WTC11 (cell line): ENCODE measurements at regions not wholly inside any gene's neighbourhood (a gene's known extent, or its start where the extent isn't known, plus 50 kb on each side); places are given as distances from the start of the nearest gene placed in this dataset.

Experiments used
- ATAC-seq: fragments of 200-7000 bp; cut with Tn5 transposase; 2 replicates; pipeline ENCODE4 v1.10.0; 2021; ENCODE audit warnings: mild to moderate bottlenecking, moderate library complexity
- CTCF ChIA-PET: fragments of 300-600 bp; sonication (Branson Sonifier 250); formaldehyde crosslinking; loops from one replicate; lab custom pipeline; 2021; ENCODE audit warnings: antibody characterized with exemption; lab: Charles Lee
- POLR2A ChIA-PET: fragments of 350-600 bp; sonication (Branson Sonifier 250); formaldehyde crosslinking; loops from one replicate; lab custom pipeline; 2021; ENCODE audit warnings: antibody characterized with exemption; lab: Charles Lee
- DNase-seq: peaks from one replicate; pipeline ENCODE4 v3.0.0; 2021; ENCODE audit warnings: low spot score
- H3K27ac Mint-ChIP-seq: 2 replicates; pipeline ENCODE4 v1.8.0; 2021; ENCODE audit warnings: mixed read lengths
- H3K27me3 Mint-ChIP-seq: 2 replicates; pipeline ENCODE4 v1.8.0; 2021; ENCODE audit warnings: low read depth, mild to moderate bottlenecking, moderate library complexity, mixed read lengths
- H3K36me3 Mint-ChIP-seq: 2 replicates; pipeline ENCODE4 v1.8.0; 2021; ENCODE audit warnings: mixed read lengths
- H3K4me1 Mint-ChIP-seq: 2 replicates; pipeline ENCODE4 v1.8.0; 2022; ENCODE audit warnings: mixed read lengths
- H3K4me3 Mint-ChIP-seq: 2 replicates; pipeline ENCODE4 v1.8.0; 2021; ENCODE audit warnings: mild to moderate bottlenecking, moderate library complexity, mixed read lengths
- H3K9me3 Mint-ChIP-seq: 2 replicates; pipeline ENCODE4 v1.8.0; 2021; ENCODE audit warnings: mixed read lengths
- AR ChIP-seq: fragments of 250-450 bp; sonication (Bioruptor Pico); IDR thresholded peaks from 2 replicates; pipeline ENCODE4 v1.9.0; 2021; ENCODE audit warnings: mild to moderate bottlenecking
- CBFB ChIP-seq: sonication (generic); formaldehyde crosslinking; IDR thresholded peaks from 2 replicates; pipeline ENCODE4 v1.8.1; 2022; ENCODE audit warnings: mild to moderate bottlenecking, low read depth, missing genetic modification reagents
- EMX1 ChIP-seq: fragments of 250-450 bp; sonication (Bioruptor Pico); IDR thresholded peaks from 2 replicates; pipeline ENCODE4 v1.8.0; 2021; ENCODE audit warnings: mild to moderate bottlenecking
- FOXJ3 ChIP-seq: sonication (generic); formaldehyde crosslinking; IDR thresholded peaks from 2 replicates; pipeline ENCODE4 v1.9.0; 2021; ENCODE audit warnings: missing genetic modification reagents, mild to moderate bottlenecking, borderline replicate concordance
- GRHL2 ChIP-seq: fragments of 250-450 bp; sonication (Bioruptor Pico); IDR thresholded peaks from 2 replicates; pipeline ENCODE4 v1.8.0; 2022; ENCODE audit warnings: mild to moderate bottlenecking, moderate library complexity; ENCODE audit not compliant: insufficient replicate concordance, severe bottlenecking
- MLX ChIP-seq: sonication (generic); formaldehyde crosslinking; IDR thresholded peaks from 2 replicates; pipeline ENCODE4 v1.8.1; 2023; ENCODE audit warnings: mild to moderate bottlenecking, missing genetic modification reagents, moderate library complexity
- NR2C2 ChIP-seq: sonication (generic); formaldehyde crosslinking; IDR thresholded peaks from 2 replicates; pipeline ENCODE4 v1.8.0; 2022; ENCODE audit warnings: mild to moderate bottlenecking, missing genetic modification reagents
- SMAD3 ChIP-seq: sonication (generic); formaldehyde crosslinking; IDR thresholded peaks from 2 replicates; pipeline ENCODE4 v1.8.0; 2022; ENCODE audit warnings: missing genetic modification reagents, mild to moderate bottlenecking, borderline replicate concordance
- SMAD4 ChIP-seq: sonication (generic); formaldehyde crosslinking; IDR thresholded peaks from 2 replicates; pipeline ENCODE4 v1.8.0; 2022; ENCODE audit warnings: mild to moderate bottlenecking, missing genetic modification reagents
- TEAD1 ChIP-seq: sonication (generic); formaldehyde crosslinking; IDR thresholded peaks from 2 replicates; pipeline ENCODE4 v1.8.0; 2022; ENCODE audit warnings: mild to moderate bottlenecking, missing genetic modification reagents
- ZBTB43 ChIP-seq: sonication (generic); formaldehyde crosslinking; IDR thresholded peaks from 2 replicates; pipeline ENCODE4 v1.8.1; 2023; ENCODE audit warnings: mild to moderate bottlenecking, missing genetic modification reagents
- ZNF121 ChIP-seq: sonication (generic); formaldehyde crosslinking; IDR thresholded peaks from 2 replicates; pipeline ENCODE4 v1.8.0; 2023; ENCODE audit warnings: missing genetic modification reagents
- ZNF138 ChIP-seq: sonication (generic); formaldehyde crosslinking; conservative IDR thresholded peaks from 2 replicates; pipeline ENCODE4 v1.8.1; 2022; ENCODE audit warnings: mild to moderate bottlenecking, moderate library complexity, missing genetic modification reagents
- ZNF423 ChIP-seq: fragments of 250-450 bp; sonication (Bioruptor Pico); IDR thresholded peaks from 2 replicates; pipeline ENCODE4 v2.1.2; 2022; ENCODE audit warnings: mild to moderate bottlenecking, moderate library complexity
- ZNF532 ChIP-seq: fragments of 250-450 bp; sonication (Bioruptor Pico); IDR thresholded peaks from 2 replicates; pipeline ENCODE4 v1.9.0; 2021; ENCODE audit warnings: mild to moderate bottlenecking, borderline replicate concordance
- TF ChIP-seq, protein P1 (sequence below): sonication (generic); formaldehyde crosslinking; conservative IDR thresholded peaks from 2 replicates; pipeline ENCODE4 v1.8.1; 2022; ENCODE audit warnings: mild to moderate bottlenecking, missing genetic modification reagents
- TF ChIP-seq, protein P2 (sequence below): fragments of 200-600 bp; IDR thresholded peaks from 2 replicates; pipeline ENCODE4 v1.8.0; 2022; ENCODE audit warnings: antibody characterized with exemption
- TF ChIP-seq, protein P3 (sequence below): fragments of 250-450 bp; sonication (Bioruptor Pico); conservative IDR thresholded peaks from 2 replicates; pipeline ENCODE4 v1.9.0; 2021; ENCODE audit warnings: mild to moderate bottlenecking
- TF ChIP-seq, protein P4 (sequence below): sonication (generic); formaldehyde crosslinking; IDR thresholded peaks from 2 replicates; pipeline ENCODE4 v1.8.1; 2023; ENCODE audit warnings: mild to moderate bottlenecking, moderate library complexity, missing genetic modification reagents

DNA sequence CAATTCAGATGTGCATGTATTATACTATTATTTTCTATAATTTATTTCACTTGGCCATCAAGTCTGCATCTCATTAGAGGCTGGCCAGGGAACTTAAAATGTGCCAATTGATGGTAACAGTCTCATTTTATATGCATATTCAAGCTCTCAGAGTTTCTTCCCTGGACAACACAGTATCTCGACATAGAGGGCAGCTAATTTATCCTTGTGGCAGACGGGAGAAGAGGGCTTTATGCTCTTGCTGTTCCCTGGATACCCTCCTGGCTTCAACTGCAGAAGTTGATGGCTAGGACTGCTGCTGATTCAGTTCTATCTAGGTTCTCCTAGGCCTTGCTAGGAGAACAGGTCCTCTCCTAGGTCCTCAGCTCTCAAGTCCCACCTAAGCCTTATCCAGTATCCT lies 99.1 kb upstream of the NPHP3 start:
- Mint-ChIP-seq H3K36me3 (no peaks in the 10 kb centered on the region), H3K4me3 (no peak overlapping the region), H3K9me3 (no peaks in the 10 kb centered on the region), H3K4me1 (no peaks in the 10 kb centered on the region), H3K27ac (no peak overlapping the region), H3K27me3 (no peaks in the 10 kb centered on the region)
- TF ChIP-seq MLX (CRISPR knock-in tag) (no peak), ZNF121 (CRISPR knock-in tag) (no peak), EMX1 (CRISPR knock-in tag) (no peak), ZNF138 (CRISPR knock-in tag) (no peak), CBFB (CRISPR knock-in tag) (no peak), ZNF532 (no peak), ZBTB43 (CRISPR knock-in tag) (no peak)
- ChIA-PET CTCF (no interaction called here), POLR2A (no interaction called here)
- ATAC-seq (no peak), DNase-seq (no peak)

GRCh38 chr3:132818251-132818650 lies 96.0 kb upstream of the NPHP3 start:
- no peak overlapping the region for H3K27ac Mint-ChIP-seq
- H3K36me3 Mint-ChIP-seq: no peaks in the 10 kb centered on the region
- POLR2A ChIA-PET: no interaction called here
- DNase-seq (no peak), ATAC-seq (no peak)
- no peaks in the 10 kb centered on the region for H3K4me1 Mint-ChIP-seq
- TF ChIP-seq ZNF121 (CRISPR knock-in tag): no peak
- TF ChIP-seq, protein P1, sequence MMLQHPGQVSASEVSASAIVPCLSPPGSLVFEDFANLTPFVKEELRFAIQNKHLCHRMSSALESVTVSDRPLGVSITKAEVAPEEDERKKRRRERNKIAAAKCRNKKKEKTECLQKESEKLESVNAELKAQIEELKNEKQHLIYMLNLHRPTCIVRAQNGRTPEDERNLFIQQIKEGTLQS (CRISPR knock-in tag): no peak
- no peak for TF ChIP-seq SMAD3 (CRISPR knock-in tag)
- no peak for TF ChIP-seq FOXJ3 (CRISPR knock-in tag)
- no peak for TF ChIP-seq MLX (CRISPR knock-in tag)
- TF ChIP-seq, protein P2, sequence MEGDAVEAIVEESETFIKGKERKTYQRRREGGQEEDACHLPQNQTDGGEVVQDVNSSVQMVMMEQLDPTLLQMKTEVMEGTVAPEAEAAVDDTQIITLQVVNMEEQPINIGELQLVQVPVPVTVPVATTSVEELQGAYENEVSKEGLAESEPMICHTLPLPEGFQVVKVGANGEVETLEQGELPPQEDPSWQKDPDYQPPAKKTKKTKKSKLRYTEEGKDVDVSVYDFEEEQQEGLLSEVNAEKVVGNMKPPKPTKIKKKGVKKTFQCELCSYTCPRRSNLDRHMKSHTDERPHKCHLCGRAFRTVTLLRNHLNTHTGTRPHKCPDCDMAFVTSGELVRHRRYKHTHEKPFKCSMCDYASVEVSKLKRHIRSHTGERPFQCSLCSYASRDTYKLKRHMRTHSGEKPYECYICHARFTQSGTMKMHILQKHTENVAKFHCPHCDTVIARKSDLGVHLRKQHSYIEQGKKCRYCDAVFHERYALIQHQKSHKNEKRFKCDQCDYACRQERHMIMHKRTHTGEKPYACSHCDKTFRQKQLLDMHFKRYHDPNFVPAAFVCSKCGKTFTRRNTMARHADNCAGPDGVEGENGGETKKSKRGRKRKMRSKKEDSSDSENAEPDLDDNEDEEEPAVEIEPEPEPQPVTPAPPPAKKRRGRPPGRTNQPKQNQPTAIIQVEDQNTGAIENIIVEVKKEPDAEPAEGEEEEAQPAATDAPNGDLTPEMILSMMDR: no peak
- no peak for TF ChIP-seq GRHL2 (CRISPR knock-in tag)
- no peak for TF ChIP-seq TEAD1
- TF ChIP-seq, protein P3, sequence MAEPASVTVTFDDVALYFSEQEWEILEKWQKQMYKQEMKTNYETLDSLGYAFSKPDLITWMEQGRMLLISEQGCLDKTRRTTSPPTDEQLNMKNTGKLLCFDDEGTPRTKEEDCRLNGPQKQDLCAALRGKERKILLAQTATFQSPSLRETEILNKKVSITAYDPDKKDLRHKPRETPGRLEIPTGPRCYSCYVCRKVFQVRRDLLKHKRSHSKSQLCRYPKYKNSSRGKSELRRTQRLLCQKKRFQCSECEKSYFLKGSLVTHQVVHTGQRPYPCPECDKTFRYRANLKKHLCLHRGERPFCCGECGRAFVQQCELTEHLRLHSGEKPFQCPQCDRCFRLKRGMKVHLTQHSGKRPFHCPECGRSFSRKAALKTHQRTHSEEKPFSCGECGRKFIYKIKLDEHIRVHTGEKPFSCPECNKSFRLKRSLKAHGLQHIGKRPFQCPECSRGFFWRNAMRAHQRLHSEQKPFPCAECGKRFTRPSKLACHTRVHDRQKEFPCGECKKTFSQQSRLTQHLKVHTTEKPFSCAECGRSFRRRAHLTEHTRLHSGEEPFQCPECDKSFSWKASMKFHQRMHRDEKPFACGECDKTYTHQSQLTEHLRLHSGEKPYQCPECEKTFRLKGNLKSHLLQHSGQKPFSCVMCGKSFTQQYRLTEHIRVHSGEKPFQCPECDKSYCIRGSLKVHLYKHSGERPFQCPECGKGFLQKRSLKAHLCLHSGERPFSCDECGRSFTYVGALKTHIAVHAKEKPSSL (CRISPR knock-in tag): no peak
- TF ChIP-seq AR: no peak
- no peak for TF ChIP-seq ZNF423 (CRISPR knock-in tag)
- TF ChIP-seq NR2C2 (CRISPR knock-in tag): no peak
- TF ChIP-seq SMAD4 (CRISPR knock-in tag): no peak
- TF ChIP-seq, protein P4, sequence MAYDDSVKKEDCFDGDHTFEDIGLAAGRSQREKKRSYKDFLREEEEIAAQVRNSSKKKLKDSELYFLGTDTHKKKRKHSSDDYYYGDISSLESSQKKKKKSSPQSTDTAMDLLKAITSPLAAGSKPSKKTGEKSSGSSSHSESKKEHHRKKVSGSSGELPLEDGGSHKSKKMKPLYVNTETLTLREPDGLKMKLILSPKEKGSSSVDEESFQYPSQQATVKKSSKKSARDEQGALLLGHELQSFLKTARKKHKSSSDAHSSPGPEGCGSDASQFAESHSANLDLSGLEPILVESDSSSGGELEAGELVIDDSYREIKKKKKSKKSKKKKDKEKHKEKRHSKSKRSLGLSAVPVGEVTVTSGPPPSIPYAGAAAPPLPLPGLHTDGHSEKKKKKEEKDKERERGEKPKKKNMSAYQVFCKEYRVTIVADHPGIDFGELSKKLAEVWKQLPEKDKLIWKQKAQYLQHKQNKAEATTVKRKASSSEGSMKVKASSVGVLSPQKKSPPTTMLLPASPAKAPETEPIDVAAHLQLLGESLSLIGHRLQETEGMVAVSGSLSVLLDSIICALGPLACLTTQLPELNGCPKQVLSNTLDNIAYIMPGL: no peak
- TF ChIP-seq, all 79 proteins: peak for 0
- CTCF ChIA-PET: no interaction called here
- Mint-ChIP-seq H3K4me3 (no peak overlapping the region), H3K9me3 (no peaks in the 10 kb centered on the region), H3K27me3 (no peaks in the 10 kb centered on the region; the same call in 1 of the 2 replicates)
